HFF-Myc (cell line): ENCODE measurements at regions not wholly inside any gene's neighbourhood (a gene's known extent, or its start where the extent isn't known, plus 50 kb on each side); places are given as distances from the start of the nearest gene placed in this dataset.

Source experiments
- DNase-seq: peaks from one replicate; pipeline ENCODE4 v3.0.0-alpha.2; 2011; ENCODE audit warnings: low read depth; ENCODE audit errors: extremely low read depth
- H3K4me3 ChIP-seq: replicated peaks from 2 replicates; pipeline ENCODE4 v1.5.1; 2011; ENCODE audit warnings: low read depth, mild to moderate bottlenecking, control low read depth, low read length
- TF ChIP-seq, protein P1 (sequence below): IDR thresholded peaks from 2 replicates; pipeline ENCODE4 v1.5.1; 2012; ENCODE audit warnings: mild to moderate bottlenecking, low read depth, low read length, control low read depth; ENCODE audit errors: missing control alignments

DNA sequence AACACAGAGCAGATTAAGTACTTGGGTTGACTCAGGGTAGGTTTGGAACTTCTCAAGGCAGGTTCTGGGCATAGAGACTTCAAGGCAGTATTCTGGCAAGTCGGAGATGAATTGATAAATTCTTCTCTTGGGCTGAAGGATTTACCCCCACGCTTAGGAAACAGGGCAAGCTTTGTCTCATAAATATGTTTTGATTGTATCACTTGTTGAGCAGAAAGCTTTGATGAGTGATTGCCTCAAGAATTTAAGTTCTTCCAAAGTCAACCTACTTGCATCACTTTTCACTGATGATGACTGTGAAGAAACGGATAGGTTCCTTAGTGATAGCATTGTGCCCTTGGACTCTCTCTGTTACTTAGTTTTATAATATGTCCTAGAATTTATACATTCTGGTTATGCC is 258.6 kb upstream of the DACH1 start:
- DNase-seq: no peak
- H3K4me3 ChIP-seq: no peak overlapping the region
- TF ChIP-seq, protein P1, sequence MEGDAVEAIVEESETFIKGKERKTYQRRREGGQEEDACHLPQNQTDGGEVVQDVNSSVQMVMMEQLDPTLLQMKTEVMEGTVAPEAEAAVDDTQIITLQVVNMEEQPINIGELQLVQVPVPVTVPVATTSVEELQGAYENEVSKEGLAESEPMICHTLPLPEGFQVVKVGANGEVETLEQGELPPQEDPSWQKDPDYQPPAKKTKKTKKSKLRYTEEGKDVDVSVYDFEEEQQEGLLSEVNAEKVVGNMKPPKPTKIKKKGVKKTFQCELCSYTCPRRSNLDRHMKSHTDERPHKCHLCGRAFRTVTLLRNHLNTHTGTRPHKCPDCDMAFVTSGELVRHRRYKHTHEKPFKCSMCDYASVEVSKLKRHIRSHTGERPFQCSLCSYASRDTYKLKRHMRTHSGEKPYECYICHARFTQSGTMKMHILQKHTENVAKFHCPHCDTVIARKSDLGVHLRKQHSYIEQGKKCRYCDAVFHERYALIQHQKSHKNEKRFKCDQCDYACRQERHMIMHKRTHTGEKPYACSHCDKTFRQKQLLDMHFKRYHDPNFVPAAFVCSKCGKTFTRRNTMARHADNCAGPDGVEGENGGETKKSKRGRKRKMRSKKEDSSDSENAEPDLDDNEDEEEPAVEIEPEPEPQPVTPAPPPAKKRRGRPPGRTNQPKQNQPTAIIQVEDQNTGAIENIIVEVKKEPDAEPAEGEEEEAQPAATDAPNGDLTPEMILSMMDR: no peak

DNA sequence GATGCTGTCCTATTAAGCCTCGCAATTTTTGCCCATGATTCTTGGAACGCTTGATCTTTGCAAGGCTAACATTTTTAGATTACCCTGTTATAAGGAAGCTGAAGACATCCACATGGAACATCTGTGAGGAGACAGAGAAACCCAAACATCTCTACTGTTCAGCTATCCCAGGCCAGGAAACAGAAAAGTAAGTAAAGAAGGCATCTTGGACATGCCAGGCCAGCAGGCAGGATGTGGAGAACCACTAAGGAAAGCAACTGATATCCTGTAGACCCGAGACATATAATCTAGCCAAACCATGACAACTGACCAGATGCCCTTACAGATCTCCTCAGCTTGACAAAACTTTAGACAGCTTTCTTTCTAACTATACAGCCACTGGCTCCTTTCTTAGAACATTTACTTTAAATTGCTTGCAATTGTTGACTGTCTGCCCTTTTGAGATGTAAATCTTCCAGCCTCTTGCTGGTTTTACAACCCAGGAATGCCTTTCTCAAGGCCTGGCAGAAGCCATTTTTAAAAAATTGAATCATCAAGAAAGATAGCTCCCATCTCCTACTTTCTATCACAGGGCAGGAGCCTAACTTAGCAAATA is 255.8 kb upstream of the DACH1 start:
- no peak overlapping the region for H3K4me3 ChIP-seq
- no peak for DNase-seq

DNA sequence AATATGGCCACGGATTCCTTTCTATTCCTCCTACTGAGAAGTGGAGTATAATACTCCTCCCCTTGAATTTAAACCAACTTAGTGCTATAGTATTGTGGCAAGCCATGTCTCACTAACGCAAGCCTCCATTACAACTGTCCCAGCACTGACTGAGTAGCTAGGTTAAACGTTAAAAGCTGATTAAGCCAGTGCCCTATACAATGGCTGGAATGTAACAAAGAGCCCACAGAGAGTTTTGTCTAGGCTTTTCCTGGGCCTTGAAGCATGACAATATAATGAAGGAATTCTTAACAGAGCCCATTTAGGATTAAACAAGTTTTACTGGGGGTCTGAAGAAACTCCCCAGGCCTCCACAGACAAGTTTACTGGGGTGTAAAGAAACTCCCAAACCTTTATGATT is 254.5 kb upstream of the DACH1 start:
- no peak overlapping the region for H3K4me3 ChIP-seq
- DNase-seq: no peak
- TF ChIP-seq, protein P1: no peak

More for the DNA sequence above, 255.8 kb upstream of the DACH1 start:
- TF ChIP-seq, protein P1: no peak

DNA sequence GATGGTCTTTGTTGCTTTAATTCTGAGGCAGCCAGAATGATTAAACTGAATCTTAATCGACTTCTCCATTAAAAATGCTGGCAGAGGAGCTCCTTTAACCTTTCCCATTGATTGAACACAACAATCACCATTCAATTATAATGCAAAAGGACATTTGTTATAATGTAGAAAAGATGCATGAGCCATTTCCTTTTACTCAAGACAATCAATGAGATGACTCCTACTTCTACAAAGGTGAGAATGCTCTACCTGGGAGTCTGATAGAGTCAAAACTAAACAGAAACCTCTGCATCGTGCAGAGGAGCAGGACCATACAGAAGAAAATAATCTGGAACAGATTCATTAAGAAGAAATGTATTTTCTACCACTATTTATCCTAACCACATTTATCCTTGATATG is 253.6 kb upstream of the DACH1 start:
- H3K4me3 ChIP-seq: no peak overlapping the region
- TF ChIP-seq, protein P1: no peak
- no peak for DNase-seq

DNA sequence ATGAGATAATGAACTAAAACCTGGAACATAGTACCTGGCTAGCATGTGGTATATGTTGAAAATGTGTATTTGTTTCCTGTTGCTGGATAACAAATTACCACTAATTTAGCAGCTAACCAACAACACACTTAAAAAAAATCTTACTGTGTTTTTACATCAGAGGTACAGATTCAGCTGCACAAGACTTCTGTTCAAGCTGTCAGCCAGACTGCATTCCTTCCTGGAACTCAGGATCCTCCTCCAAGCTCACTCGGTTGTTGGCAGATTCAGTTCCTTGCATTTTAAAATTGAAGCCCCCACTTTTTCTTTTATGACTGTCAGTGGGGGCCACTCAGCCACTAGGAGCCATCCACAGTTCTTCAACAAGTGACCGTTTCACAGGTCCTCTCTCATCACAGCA is 246.9 kb upstream of the DACH1 start:
- no peak overlapping the region for H3K4me3 ChIP-seq
- DNase-seq: no peak
- TF ChIP-seq, protein P1: no peak

DNA sequence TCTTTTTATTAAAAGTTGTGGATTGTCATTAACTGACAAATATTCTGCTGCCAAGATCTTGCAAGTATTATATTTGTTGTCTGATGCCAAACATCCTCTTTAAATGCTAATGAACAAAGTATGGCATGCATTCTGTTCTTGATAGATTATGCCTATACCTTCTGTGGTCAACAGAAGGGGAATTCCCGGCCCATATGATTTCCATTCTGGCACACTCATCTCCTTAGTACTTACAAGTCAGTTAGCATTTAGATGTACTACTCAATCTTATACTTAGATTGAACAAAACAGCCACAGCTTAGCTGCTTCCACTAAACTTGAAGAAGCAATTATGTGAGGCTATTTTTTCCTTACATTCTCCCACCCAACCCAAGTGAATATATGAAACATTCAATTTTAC is 246.1 kb upstream of the DACH1 start:
- H3K4me3 ChIP-seq: no peak overlapping the region
- TF ChIP-seq, protein P1: no peak

DNA sequence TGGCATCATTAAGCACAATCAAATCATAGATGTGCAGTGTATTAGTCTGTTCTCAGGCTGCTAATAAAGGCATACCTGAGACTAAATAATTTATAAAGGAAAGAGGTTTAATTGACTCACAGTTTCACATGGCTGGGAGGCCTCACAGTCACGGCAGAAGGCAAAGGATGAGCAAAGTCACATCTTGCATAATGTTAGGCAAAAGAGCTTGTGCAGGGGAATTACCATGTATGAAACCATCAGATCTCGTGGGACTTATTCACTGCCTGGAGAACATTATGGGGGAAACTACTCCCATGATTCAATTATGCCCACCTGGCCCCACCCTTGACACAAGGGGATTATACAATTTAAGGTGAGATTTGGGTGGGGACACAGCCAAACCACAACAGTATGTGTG is 245.2 kb upstream of the DACH1 start:
- no peak for DNase-seq
- H3K4me3 ChIP-seq: no peak overlapping the region
- TF ChIP-seq, protein P1: no peak

More for the DNA sequence above, 246.1 kb upstream of the DACH1 start:
- DNase-seq: no peak
